Ecto neural progenitor cell (in vitro differentiated cells): ENCODE measurements at regions not wholly inside any gene's neighbourhood (a gene's known extent, or its start where the extent isn't known, plus 50 kb on each side); places are given as distances from the start of the nearest gene placed in this dataset.
"Not testable (repeated sequence)": the region's sequence is repeated elsewhere in the genome, so short reads cannot be mapped to it uniquely, and the experiment has no call there.

Experiments used
- DNase-seq: peaks from one replicate; pipeline ENCODE4 v3.0.0-alpha.2; 2018; ENCODE audit warnings: low spot score

- DNase-seq = not testable (repeated sequence)
These were observed 164.5 kb upstream of the CCZ1B start for GRCh38 chr7:6990426-6991152.

- DNase-seq = not testable (repeated sequence)
These were observed 165.1 kb upstream of the CCZ1B start for GRCh38 chr7:6991169-6991611.

- DNase-seq = not testable (repeated sequence)
These were observed 165.6 kb upstream of the CCZ1B start for GRCh38 chr7:6991686-6992085.

- DNase-seq = not testable (repeated sequence)
These were observed 166.1 kb upstream of the CCZ1B start for GRCh38 chr7:6992133-6992532.

GRCh38 chr7:6995026-6995425, 169.0 kb upstream of the CCZ1B start:
- not testable (repeated sequence) for DNase-seq

GRCh38 chr7:6995493-6996289, 169.6 kb upstream of the CCZ1B start:
- not testable (repeated sequence) for DNase-seq

GRCh38 chr7:6999067-6999666, 173.1 kb upstream of the CCZ1B start:
- not testable (repeated sequence) for DNase-seq

GRCh38 chr7:7002418-7003062, 176.5 kb upstream of the CCZ1B start:
- DNase-seq = no peak

GRCh38 chr7:7005303-7005702, 177.0 kb upstream of the C1GALT1 start:
- DNase-seq = no peak

GRCh38 chr7:7005949-7006348, 176.4 kb upstream of the C1GALT1 start:
- DNase-seq = not testable (repeated sequence)

- not testable (repeated sequence) for DNase-seq
These were observed 171.1 kb upstream of the C1GALT1 start for GRCh38 chr7:7011241-7011640.

- DNase-seq = not testable (repeated sequence)
These were observed 170.6 kb upstream of the C1GALT1 start for GRCh38 chr7:7011751-7012150.

- no peak for DNase-seq
These were observed 167.3 kb upstream of the C1GALT1 start for GRCh38 chr7:7014827-7015595.

- no peak for DNase-seq
These were observed 164.6 kb upstream of the C1GALT1 start for GRCh38 chr7:7017707-7018280.

GRCh38 chr7:7018290-7018689, 164.1 kb upstream of the C1GALT1 start:
- no peak for DNase-seq

GRCh38 chr7:7032221-7032620, 150.1 kb upstream of the C1GALT1 start:
- no peak for DNase-seq

- DNase-seq = no peak
These were observed 146.5 kb upstream of the C1GALT1 start for GRCh38 chr7:7035851-7036250.

- DNase-seq = not testable (repeated sequence)
These were observed 140.0 kb upstream of the C1GALT1 start for GRCh38 chr7:7042286-7042893.

GRCh38 chr7:7044806-7045205, 137.5 kb upstream of the C1GALT1 start:
- no peak for DNase-seq

GRCh38 chr7:7048213-7048612, 134.1 kb upstream of the C1GALT1 start:
- no peak for DNase-seq
